Keratinocyte (primary cell): ENCODE measurements at regions not wholly inside any gene's neighbourhood (a gene's known extent, or its start where the extent isn't known, plus 50 kb on each side); places are given as distances from the start of the nearest gene placed in this dataset.
"Not testable (repeated sequence)": the region's sequence is repeated elsewhere in the genome, so short reads cannot be mapped to it uniquely, and the experiment has no call there.

Experiments used
- DNase-seq: peaks from one replicate; pipeline ENCODE4 v3.0.0-alpha.2; 2011; ENCODE audit warnings: low read depth, missing footprints, low spot score
- FAIRE-seq: peaks from 2 replicates; lab custom pipeline; 2011; peaks lifted over from hg19 to GRCh38; lab: Jason Lieb, UNC
- H2AFZ ChIP-seq: 2 replicates; pipeline ENCODE4 v1.6.0; 2012; ENCODE audit warnings: low read length, control low read depth, inconsistent platforms; ENCODE audit not compliant: control insufficient read depth
- H3K27ac ChIP-seq: 2 replicates; pipeline ENCODE4 v1.5.1; 2011; ENCODE audit warnings: low read length; ENCODE audit not compliant: control insufficient read depth, insufficient read depth
- H3K27me3 ChIP-seq: 3 replicates; pipeline ENCODE4 v1.6.0; 2011; ENCODE audit warnings: low read length; ENCODE audit not compliant: control insufficient read depth, insufficient read depth; ENCODE audit errors: extremely low read depth
- H3K36me3 ChIP-seq, 2 experiments: 2 replicates in 1 of 2; 3 replicates in 1 of 2; pipeline ENCODE4 v1.5.1; 2011; ENCODE audit warnings: low read length in 2 of 2, mild to moderate bottlenecking in 1 of 2; ENCODE audit not compliant: control insufficient read depth in 2 of 2, insufficient read depth in 2 of 2; ENCODE audit errors: extremely low read depth in 1 of 2
- H3K4me1 ChIP-seq: 3 replicates; pipeline ENCODE4 v1.5.1; 2011; ENCODE audit warnings: low read length; ENCODE audit not compliant: control insufficient read depth, insufficient read depth; ENCODE audit errors: extremely low read depth
- H3K4me2 ChIP-seq: 3 replicates; pipeline ENCODE4 v1.6.0; 2011; ENCODE audit warnings: low read depth, low read length; ENCODE audit not compliant: control insufficient read depth, insufficient read depth; ENCODE audit errors: extremely low read depth
- H3K4me3 ChIP-seq, 3 experiments: fragments of 200-600 bp in 1 of 3; sonication (generic) in 1 of 3; 2 replicates in 2 of 3; 3 replicates in 1 of 3; pipeline ENCODE4 v1.5.1; 2011 to 2016; ENCODE audit warnings: low read length in 3 of 3, mild to moderate bottlenecking in 3 of 3, control low read depth in 2 of 3, inconsistent platforms in 1 of 3, low read depth in 1 of 3, mixed read lengths in 1 of 3, mixed run types in 1 of 3, moderate library complexity in 1 of 3; ENCODE audit not compliant: control insufficient read depth in 2 of 3, insufficient read depth in 2 of 3; ENCODE audit errors: extremely low read depth in 1 of 3
- H3K79me2 ChIP-seq: 2 replicates; pipeline ENCODE4 v1.6.0; 2012; ENCODE audit warnings: low read length; ENCODE audit not compliant: control insufficient read depth, insufficient read depth
- H3K9ac ChIP-seq: 3 replicates; pipeline ENCODE4 v1.6.0; 2011; ENCODE audit warnings: low read length; ENCODE audit not compliant: control insufficient read depth, insufficient read depth; ENCODE audit errors: extremely low read depth
- H3K9me1 ChIP-seq: 3 replicates; pipeline ENCODE4 v1.6.0; 2011; ENCODE audit warnings: low read length; ENCODE audit not compliant: control insufficient read depth, insufficient read depth; ENCODE audit errors: extremely low read depth
- H3K9me3 ChIP-seq: 2 replicates; pipeline ENCODE4 v1.5.1; 2012; ENCODE audit warnings: low read depth, low read length; ENCODE audit not compliant: control insufficient read depth
- H4K20me1 ChIP-seq: 3 replicates; pipeline ENCODE4 v1.6.0; 2011; ENCODE audit warnings: low read length; ENCODE audit not compliant: control insufficient read depth, insufficient read depth; ENCODE audit errors: extremely low read depth
- CTCF ChIP-seq, 3 experiments: IDR thresholded peaks in 1 of 3; conservative IDR thresholded peaks in 1 of 3; optimal IDR thresholded peaks in 1 of 3; 2 replicates in 2 of 3; 3 replicates in 1 of 3; pipeline versions ENCODE3 to v1.5.1; 2011; ENCODE audit warnings: low read length in 3 of 3, mild to moderate bottlenecking in 3 of 3, moderate library complexity in 2 of 3, control low read depth in 1 of 3, inconsistent platforms in 1 of 3; ENCODE audit not compliant: insufficient read depth in 2 of 3; ENCODE audit errors: extremely low read depth in 1 of 3
- EZH2 ChIP-seq: IDR thresholded peaks from one replicate; pipeline ENCODE4 v1.6.1; 2012; ENCODE audit warnings: inconsistent platforms, mild to moderate bottlenecking, low read length, moderate library complexity
- dilution Hi-C: fragments of 300-500 bp; cut with MboI; formaldehyde crosslinking; loops from one replicate; pipeline ENCODE4 v1.7.0; 2020; ENCODE audit warnings: low sequenced_read_pairs; ENCODE audit not compliant: extremely low pct_ligation_motif_present

- H3K9me1 ChIP-seq = no peaks in the 10 kb centered on the region
- FAIRE-seq = no peak
- no peak overlapping the region for H2AFZ ChIP-seq
- no peaks in the 10 kb centered on the region for H3K9me3 ChIP-seq
- H3K36me3 ChIP-seq = no peaks in the 10 kb centered on the region
- H3K9ac ChIP-seq = no peak overlapping the region
- H4K20me1 ChIP-seq = no peaks in the 10 kb centered on the region
- H3K4me1 ChIP-seq = no peaks in the 10 kb centered on the region
- no peak for DNase-seq
- no peak overlapping the region for H3K4me3 ChIP-seq
- H3K27me3 ChIP-seq = no peaks in the 10 kb centered on the region
- dilution Hi-C loops = no loop called here
- no peaks in the 10 kb centered on the region for H3K79me2 ChIP-seq
- H3K27ac ChIP-seq = no peak overlapping the region
- H3K4me2 ChIP-seq = no peak overlapping the region
- no peak for TF ChIP-seq EZH2
- TF ChIP-seq CTCF (optimal IDR thresholded peaks at IDR 0.05 in 1 of 3, IDR thresholded peaks at IDR 0.05 in 1 of 3, conservative IDR thresholded peaks at IDR 0.05 in 1 of 3; ENCODE audit: extremely low read depth in 1 of 3, insufficient read depth in 2 of 3, low read length in 3 of 3) = no peak
Measured at GRCh38 chr10:26931223-26931622, 70.5 kb upstream of the ABI1 start.

GRCh38 chr10:26922824-26923223, 62.1 kb upstream of the ABI1 start:
- not testable (repeated sequence) for H3K79me2 ChIP-seq, FAIRE-seq

GRCh38 chr10:26919156-26919860, 58.5 kb upstream of the ABI1 start:
- H3K4me1 ChIP-seq, H4K20me1 ChIP-seq, dilution Hi-C loops, FAIRE-seq, H3K4me3 ChIP-seq, H3K27ac ChIP-seq, H3K36me3 ChIP-seq, H2AFZ ChIP-seq, H3K9ac ChIP-seq, DNase-seq, H3K9me1 ChIP-seq, H3K27me3 ChIP-seq, H3K79me2 ChIP-seq, H3K4me2 ChIP-seq, H3K9me3 ChIP-seq: not testable (repeated sequence)

More at GRCh38 chr10:26922824-26923223, 62.1 kb upstream of the ABI1 start:
- H3K27ac ChIP-seq, H3K4me2 ChIP-seq, H2AFZ ChIP-seq, H3K4me1 ChIP-seq, dilution Hi-C loops, H3K36me3 ChIP-seq, H3K9ac ChIP-seq, H3K9me3 ChIP-seq, H3K9me1 ChIP-seq, DNase-seq, H4K20me1 ChIP-seq, H3K27me3 ChIP-seq, H3K4me3 ChIP-seq: not testable (repeated sequence)
